Keratinocyte (primary cell): ENCODE measurements at regions not wholly inside any gene's neighbourhood (a gene's known extent, or its start where the extent isn't known, plus 50 kb on each side); places are given as distances from the start of the nearest gene placed in this dataset.

Experiments used
- EZH2 ChIP-seq: IDR thresholded peaks from one replicate; pipeline ENCODE4 v1.6.1; 2012; ENCODE audit warnings: inconsistent platforms, mild to moderate bottlenecking, low read length, moderate library complexity
- TF ChIP-seq, protein P1 (sequence below), 3 experiments: IDR thresholded peaks in 1 of 3; conservative IDR thresholded peaks in 1 of 3; optimal IDR thresholded peaks in 1 of 3; 2 replicates in 2 of 3; 3 replicates in 1 of 3; pipeline versions ENCODE3 to v1.5.1; 2011; ENCODE audit warnings: low read length in 3 of 3, mild to moderate bottlenecking in 3 of 3, moderate library complexity in 2 of 3, control low read depth in 1 of 3, inconsistent platforms in 1 of 3; ENCODE audit not compliant: insufficient read depth in 2 of 3; ENCODE audit errors: extremely low read depth in 1 of 3

DNA sequence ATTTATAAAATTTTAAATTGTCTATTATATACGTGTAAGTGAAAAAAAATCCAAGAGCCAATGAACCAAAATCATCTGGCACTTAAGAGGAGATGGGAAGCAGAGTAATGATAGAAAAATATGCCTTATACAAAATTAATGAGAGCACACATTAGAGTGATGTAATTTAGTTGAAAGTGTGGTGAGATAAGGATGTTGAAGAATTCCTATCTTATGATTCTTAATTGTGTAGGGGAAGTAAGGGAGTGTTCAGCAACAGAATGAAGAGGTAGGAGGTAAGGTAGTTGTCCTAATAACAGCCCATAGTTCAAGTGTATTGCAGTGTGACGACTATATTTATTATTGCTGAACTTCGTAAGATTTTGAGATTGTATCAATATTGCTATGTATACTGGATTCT is 843.4 kb upstream of the FLRT2 start:
- TF ChIP-seq, protein P1, sequence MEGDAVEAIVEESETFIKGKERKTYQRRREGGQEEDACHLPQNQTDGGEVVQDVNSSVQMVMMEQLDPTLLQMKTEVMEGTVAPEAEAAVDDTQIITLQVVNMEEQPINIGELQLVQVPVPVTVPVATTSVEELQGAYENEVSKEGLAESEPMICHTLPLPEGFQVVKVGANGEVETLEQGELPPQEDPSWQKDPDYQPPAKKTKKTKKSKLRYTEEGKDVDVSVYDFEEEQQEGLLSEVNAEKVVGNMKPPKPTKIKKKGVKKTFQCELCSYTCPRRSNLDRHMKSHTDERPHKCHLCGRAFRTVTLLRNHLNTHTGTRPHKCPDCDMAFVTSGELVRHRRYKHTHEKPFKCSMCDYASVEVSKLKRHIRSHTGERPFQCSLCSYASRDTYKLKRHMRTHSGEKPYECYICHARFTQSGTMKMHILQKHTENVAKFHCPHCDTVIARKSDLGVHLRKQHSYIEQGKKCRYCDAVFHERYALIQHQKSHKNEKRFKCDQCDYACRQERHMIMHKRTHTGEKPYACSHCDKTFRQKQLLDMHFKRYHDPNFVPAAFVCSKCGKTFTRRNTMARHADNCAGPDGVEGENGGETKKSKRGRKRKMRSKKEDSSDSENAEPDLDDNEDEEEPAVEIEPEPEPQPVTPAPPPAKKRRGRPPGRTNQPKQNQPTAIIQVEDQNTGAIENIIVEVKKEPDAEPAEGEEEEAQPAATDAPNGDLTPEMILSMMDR (optimal IDR thresholded peaks at IDR 0.05 in 1 of 3, IDR thresholded peaks at IDR 0.05 in 1 of 3, conservative IDR thresholded peaks at IDR 0.05 in 1 of 3; ENCODE audit: extremely low read depth in 1 of 3, insufficient read depth in 2 of 3, low read length in 3 of 3): no peak
- TF ChIP-seq EZH2: no peak
